ENCODE measurements at regions not wholly inside any gene's neighbourhood (a gene's known extent, or its start where the extent isn't known, plus 50 kb on each side); places are given as distances from the start of the nearest gene placed in this dataset.

DNA sequence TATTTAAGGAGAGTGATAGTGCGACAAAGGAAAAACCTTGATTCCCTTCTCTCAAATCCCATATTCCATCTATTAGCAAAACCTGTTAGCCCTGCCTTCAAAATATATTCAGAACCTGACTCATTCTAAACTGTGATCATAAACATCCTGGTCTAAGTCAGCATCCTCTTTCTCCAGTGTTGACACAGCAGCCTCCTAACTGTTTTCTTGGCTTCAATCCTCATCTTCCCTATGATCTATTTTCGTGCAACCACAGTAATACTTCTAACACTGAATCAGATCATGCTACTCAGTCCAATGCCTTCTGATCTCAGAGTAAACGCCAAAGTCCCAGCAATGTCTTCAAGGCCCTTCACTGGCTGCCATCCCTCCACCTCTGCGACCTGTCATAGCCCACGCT lies 785.1 kb downstream of the EDEM1 start:
- Histone ChIP-seq H3K9me3 (replicated peaks; ENCODE audit: control insufficient read depth, insufficient read depth, low read length) (no peaks in the 10 kb centered on the region), H3K36me3 (ENCODE audit: control insufficient read depth in 2 of 2, extremely low read depth in 1 of 2, insufficient read depth in 2 of 2, low read length in 2 of 2) (no peaks in the 10 kb centered on the region), H3K9ac (replicated peaks; ENCODE audit: extremely low read depth, insufficient read depth, low read length) (no peak overlapping the region), H4K20me1 (replicated peaks; ENCODE audit: control insufficient read depth, extremely low read depth, insufficient read depth, low read length) (no peaks in the 10 kb centered on the region), H3K4me2 (ENCODE audit: insufficient read depth, low read length) (no peak overlapping the region), H3K27me3 (ENCODE audit: control insufficient read depth in 2 of 2, insufficient read depth in 2 of 2, low read length in 2 of 2) (no peaks in the 10 kb centered on the region), H3K9me1 (replicated peaks; ENCODE audit: control insufficient read depth, extremely low read depth, insufficient read depth, low read length) (no peaks in the 10 kb centered on the region), H3K4me3 (replicated peaks in 1 of 3; ENCODE audit: insufficient read depth in 1 of 3, low read depth in 1 of 3, low read length in 3 of 3) (no peak overlapping the region), H3K4me1 (ENCODE audit: control insufficient read depth, extremely low read depth, insufficient read depth, low read length) (no peaks in the 10 kb centered on the region), H3K27ac (ENCODE audit: insufficient read depth, low read depth, low read length) (no peak overlapping the region), H3K79me2 (ENCODE audit: control insufficient read depth, insufficient read depth, low read length) (no peaks in the 10 kb centered on the region), H2AFZ (ENCODE audit: low read depth, low read length) (no peak overlapping the region)
- ChIA-PET CTCF (no interaction called here), POLR2A (no interaction called here)
- DNase-seq (ENCODE audit: low read depth, low spot score) (no peak), FAIRE-seq (no peak)
- TF ChIP-seq CTCF (IDR thresholded peaks at IDR 0.05; ENCODE audit: extremely low read depth in 1 of 2, insufficient read depth in 1 of 2, low read depth in 1 of 2, low read length in 2 of 2) (no peak), FOS (IDR thresholded peaks at IDR 0.05; ENCODE audit: borderline replicate concordance, insufficient read depth, low read length) (no peak)
- TF ChIP-seq, protein P1, sequence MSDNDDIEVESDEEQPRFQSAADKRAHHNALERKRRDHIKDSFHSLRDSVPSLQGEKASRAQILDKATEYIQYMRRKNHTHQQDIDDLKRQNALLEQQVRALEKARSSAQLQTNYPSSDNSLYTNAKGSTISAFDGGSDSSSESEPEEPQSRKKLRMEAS (IDR thresholded peaks at IDR 0.05; ENCODE audit: insufficient read depth, insufficient read length), result no peak
- BruUV-seq (replicated peaks), result no TSS peak
- intact Hi-C loops (cut with micrococcal nuclease), result no loop called here
- dilution Hi-C loops (cut with MboI; ENCODE audit: extremely low pct_ligation_motif_present, low sequenced_read_pairs), result no loop called here

GRCh38 chr3:5974630-5975322 lies 787.3 kb downstream of the EDEM1 start:
- no TSS peak for BruUV-seq (replicated peaks)

More at GRCh38 chr3:5974630-5975322, 787.3 kb downstream of the EDEM1 start:
- TF ChIP-seq GATA2 (IDR thresholded peaks at IDR 0.05; ENCODE audit: insufficient read depth, insufficient read length, low read depth, low read length) (no peak), EZH2 (IDR thresholded peaks at IDR 0.05; ENCODE audit: borderline replicate concordance, low read depth, low read length, severe bottlenecking) (no peak), MYC (IDR thresholded peaks at IDR 0.05; ENCODE audit: low read depth, low read length) (no peak), POLR2AphosphoS5 (IDR thresholded peaks at IDR 0.05; ENCODE audit: insufficient read depth, low read depth, low read length) (no peak), JUN (IDR thresholded peaks at IDR 0.05; ENCODE audit: borderline replicate concordance, insufficient read depth, insufficient read length, low read depth) (no peak), FOS (IDR thresholded peaks at IDR 0.05; ENCODE audit: borderline replicate concordance, insufficient read depth, low read length) (no peak), CTCF (IDR thresholded peaks at IDR 0.05; ENCODE audit: extremely low read depth in 1 of 2, insufficient read depth in 1 of 2, low read depth in 1 of 2, low read length in 2 of 2) (no peak), POLR2A (IDR thresholded peaks at IDR 0.05; ENCODE audit: low read depth, low read length) (no peak)
- TF ChIP-seq, protein P1 (IDR thresholded peaks at IDR 0.05; ENCODE audit: insufficient read depth, insufficient read length), result no peak
- dilution Hi-C loops (cut with MboI; ENCODE audit: extremely low pct_ligation_motif_present, low sequenced_read_pairs), result no loop called here
- H3K27me3 ChIP-seq (ENCODE audit: control insufficient read depth in 2 of 2, insufficient read depth in 2 of 2, low read length in 2 of 2), result no peaks in the 10 kb centered on the region
- H3K9me3 ChIP-seq (replicated peaks; ENCODE audit: control insufficient read depth, insufficient read depth, low read length), result no peaks in the 10 kb centered on the region
- ChIA-PET POLR2A (no interaction called here), CTCF (no interaction called here)
- no peaks in the 10 kb centered on the region for H3K4me1 ChIP-seq (ENCODE audit: control insufficient read depth, extremely low read depth, insufficient read depth, low read length)
- no peak overlapping the region for H3K4me2 ChIP-seq (ENCODE audit: insufficient read depth, low read length)
- FAIRE-seq, result no peak
- no peak overlapping the region for H3K9ac ChIP-seq (replicated peaks; ENCODE audit: extremely low read depth, insufficient read depth, low read length)
- no peak for DNase-seq (ENCODE audit: low read depth, low spot score)
- H3K27ac ChIP-seq (ENCODE audit: insufficient read depth, low read depth, low read length), result no peak overlapping the region
- no peaks in the 10 kb centered on the region for H3K79me2 ChIP-seq (ENCODE audit: control insufficient read depth, insufficient read depth, low read length)
- no peaks in the 10 kb centered on the region for H3K9me1 ChIP-seq (replicated peaks; ENCODE audit: control insufficient read depth, extremely low read depth, insufficient read depth, low read length)
- H4K20me1 ChIP-seq (replicated peaks; ENCODE audit: control insufficient read depth, extremely low read depth, insufficient read depth, low read length), result no peaks in the 10 kb centered on the region
- no peak overlapping the region for H2AFZ ChIP-seq (ENCODE audit: low read depth, low read length)
- H3K4me3 ChIP-seq (replicated peaks in 1 of 3; ENCODE audit: insufficient read depth in 1 of 3, low read depth in 1 of 3, low read length in 3 of 3), result no peak overlapping the region
- intact Hi-C loops (cut with micrococcal nuclease), result no loop called here
- no peaks in the 10 kb centered on the region for H3K36me3 ChIP-seq (ENCODE audit: control insufficient read depth in 2 of 2, extremely low read depth in 1 of 2, insufficient read depth in 2 of 2, low read length in 2 of 2)

Data from endothelial cell of umbilical vein (primary cell).